HepG2 (cell line): ENCODE measurements at regions not wholly inside any gene's neighbourhood (a gene's known extent, or its start where the extent isn't known, plus 50 kb on each side); places are given as distances from the start of the nearest gene placed in this dataset.

Experiments
- ATAC-seq: fragments of 200-7000 bp; cut with Tn5 transposase; 3 replicates; pipeline ENCODE4 v1.9.1; 2020; ENCODE audit warnings: mild to moderate bottlenecking, moderate library complexity
- BruUV-seq: library from RNA; stranded (reverse); fragments of 400-500 nt; replicated peaks from 2 replicates; lab custom pipeline; 2021; lab: Mats Ljungman, UMichigan
- CTCF ChIA-PET: fragments of 300-600 bp; formaldehyde crosslinking; extraction: SDS; loops from one replicate; lab custom pipeline; 2021; ENCODE audit warnings: low total read pairs, inconsistent platforms, low intra/inter-chr PET ratio; lab: Yijun Ruan, JAX
- POLR2A ChIA-PET: fragments of 350-600 bp; sonication (Branson Sonifier 250); formaldehyde crosslinking; loops from one replicate; lab custom pipeline; 2020; ENCODE audit warnings: antibody characterized with exemption, inconsistent platforms; lab: Yijun Ruan, JAX
- DNase-seq: peaks from one replicate; pipeline ENCODE4 v3.0.0-alpha.2; 2015; ENCODE audit warnings: low spot score
- FAIRE-seq: peaks from 3 replicates; lab custom pipeline; 2011; peaks lifted over from hg19 to GRCh38; lab: Jason Lieb, UNC
- H2AFZ ChIP-seq: one replicate; pipeline ENCODE4 v1.6.1; 2011; ENCODE audit warnings: low read length, inconsistent platforms
- H3K27ac ChIP-seq: fragments of 300-600 bp; 3 replicates; pipeline ENCODE4 v1.8.0; 2011; ENCODE audit warnings: mixed run types, mild to moderate bottlenecking, mixed read lengths, low read length, inconsistent platforms; ENCODE audit not compliant: insufficient read depth; ENCODE audit errors: extremely low read length
- H3K27me3 ChIP-seq, 2 experiments: fragments of 200-600 bp in 1 of 2; 2 replicates in 1 of 2; 3 replicates in 1 of 2; pipeline versions ENCODE4 v1.6.0 to v1.8.0; 2011; ENCODE audit warnings: low read length in 2 of 2, mild to moderate bottlenecking in 2 of 2, moderate library complexity in 2 of 2, inconsistent platforms in 1 of 2; ENCODE audit not compliant: insufficient read depth in 2 of 2, control insufficient read depth in 1 of 2
- H3K36me3 ChIP-seq, 2 experiments: fragments of 200-600 bp in 1 of 2; replicated peaks in 1 of 2; 2 replicates in 1 of 2; 3 replicates in 1 of 2; pipeline versions ENCODE4 v1.5.1 to v1.8.0; 2011; ENCODE audit warnings: low read length in 2 of 2, inconsistent platforms in 1 of 2; ENCODE audit not compliant: insufficient read depth in 2 of 2, control insufficient read depth in 1 of 2
- H3K4me1 ChIP-seq: 2 replicates; pipeline ENCODE4 v1.5.1; 2012; ENCODE audit warnings: low read length, inconsistent platforms; ENCODE audit not compliant: insufficient read depth
- H3K4me2 ChIP-seq: 2 replicates; pipeline ENCODE4 v1.6.0; 2011; ENCODE audit warnings: low read depth, low read length, inconsistent platforms
- H3K4me3 ChIP-seq, 3 experiments: fragments of 200-600 bp in 1 of 3; sonication (generic), shearing (Covaris generic) in 1 of 3; replicated peaks in 1 of 3; 2 replicates each; pipeline ENCODE4 v1.5.1; 2011 to 2016; ENCODE audit warnings: low read length in 3 of 3, inconsistent platforms in 2 of 3, low read depth in 2 of 3, mild to moderate bottlenecking in 2 of 3, control low read depth in 1 of 3, mixed read lengths in 1 of 3; ENCODE audit not compliant: insufficient read depth in 1 of 3
- H3K79me2 ChIP-seq: one replicate; pipeline ENCODE4 v1.6.1; 2011; ENCODE audit warnings: low read length, inconsistent platforms; ENCODE audit not compliant: insufficient read depth
- H3K9ac ChIP-seq: 2 replicates; pipeline ENCODE4 v1.6.0; 2011; ENCODE audit warnings: mild to moderate bottlenecking, low read depth, low read length, inconsistent platforms; ENCODE audit not compliant: insufficient read depth
- H3K9me3 ChIP-seq: 2 replicates; pipeline ENCODE4 v1.5.1; 2012; ENCODE audit warnings: mild to moderate bottlenecking, low read length
- H4K20me1 ChIP-seq: 2 replicates; pipeline ENCODE4 v1.6.0; 2011; ENCODE audit warnings: inconsistent platforms, mild to moderate bottlenecking, low read length, moderate library complexity; ENCODE audit not compliant: insufficient read depth
- ATF6 ChIP-seq: sonication (generic); formaldehyde crosslinking; conservative IDR thresholded peaks from 2 replicates; pipeline ENCODE4 v1.4.0; 2020; ENCODE audit warnings: missing genetic modification reagents
- GTF3A ChIP-seq: sonication (generic); formaldehyde crosslinking; conservative IDR thresholded peaks from 2 replicates; pipeline ENCODE4 v1.4.0; 2020; ENCODE audit warnings: mild to moderate bottlenecking, missing genetic modification reagents
- KLF6 ChIP-seq: IDR thresholded peaks from 2 replicates; pipeline ENCODE4 v1.8.0; 2016; ENCODE audit warnings: missing biosample characterization, missing genetic modification reagents
- NFATC3 ChIP-seq: sonication (generic); formaldehyde crosslinking; IDR thresholded peaks from 2 replicates; pipeline ENCODE4 v1.5.1; 2020; ENCODE audit warnings: mild to moderate bottlenecking, missing genetic modification reagents
- STAG1 ChIP-seq: sonication (generic); formaldehyde crosslinking; IDR thresholded peaks from 2 replicates; pipeline ENCODE4 v1.4.0; 2020; ENCODE audit warnings: missing genetic modification reagents
- ZBTB10 ChIP-seq: sonication (generic); formaldehyde crosslinking; IDR thresholded peaks from 2 replicates; pipeline ENCODE4 v1.4.0; 2020; ENCODE audit warnings: missing genetic modification reagents, borderline replicate concordance
- ZBTB25 ChIP-seq: IDR thresholded peaks from 2 replicates; pipeline ENCODE4 v1.6.1; 2018; ENCODE audit warnings: missing genetic modification reagents
- ZNF430 ChIP-seq: sonication (generic); formaldehyde crosslinking; IDR thresholded peaks from 2 replicates; pipeline ENCODE4 v1.9.0; 2021; ENCODE audit warnings: mild to moderate bottlenecking, missing genetic modification reagents
- ZNF740 ChIP-seq: sonication (generic); formaldehyde crosslinking; IDR thresholded peaks from 2 replicates; pipeline ENCODE4 v1.4.0; 2020; ENCODE audit warnings: missing genetic modification reagents
- ZSCAN21 ChIP-seq: sonication (generic); formaldehyde crosslinking; IDR thresholded peaks from 2 replicates; pipeline ENCODE4 v1.8.0; 2022; ENCODE audit warnings: mild to moderate bottlenecking, missing genetic modification reagents, moderate library complexity, borderline replicate concordance
- WGBS: methylation state at CpG from one replicate; pipeline ENCODE4 v1.1.6; 2017; ENCODE audit warnings: low lambda C conversion rate; 5-methylcytosine and 5-hydroxymethylcytosine counted together
- in situ Hi-C: cut with HindIII; loops from 2 replicates; pipeline ENCODE4 v1.10.0; 2017; ENCODE audit warnings: low pct_unique_long_range_greater_than_20kb; ENCODE audit not compliant: extremely low pct_ligation_motif_present
- intact Hi-C: fragments of 100-400 bp; cut with micrococcal nuclease; formaldehyde crosslinking; loops from one replicate; pipeline ENCODE4 v1.10.0; 2022; ENCODE audit not compliant: unreplicated experiment
- TF ChIP-seq, protein P1 (sequence below): IDR thresholded peaks from 2 replicates; pipeline ENCODE4 v1.6.1; 2016; ENCODE audit warnings: low read depth, control low read depth

DNA sequence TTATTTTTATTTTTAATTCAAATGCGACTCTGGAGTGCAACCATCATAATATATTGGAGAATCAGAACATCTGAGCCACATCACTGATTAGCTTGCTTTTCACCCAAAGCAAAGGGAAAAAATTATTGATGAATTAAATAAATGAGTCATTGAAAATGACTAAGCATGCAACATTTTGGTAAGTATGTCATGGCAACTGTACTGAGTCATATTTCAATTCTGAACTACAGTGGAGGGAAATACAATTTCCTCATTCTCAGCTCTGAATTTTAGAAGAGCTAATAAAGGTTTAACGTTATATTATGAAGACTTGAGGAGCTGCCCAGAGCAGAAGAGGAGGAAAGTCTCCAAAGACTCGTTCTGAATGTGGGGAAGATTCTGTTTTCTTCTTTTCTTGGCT, 89.6 kb upstream of the CCDC68 start:
- Histone ChIP-seq H3K4me3 (no peak overlapping the region), H4K20me1 (no peaks in the 10 kb centered on the region), H3K36me3 (no peaks in the 10 kb centered on the region), H2AFZ (no peak overlapping the region), H3K27ac (no peak overlapping the region), H3K9ac (no peak overlapping the region), H3K27me3 (no peaks in the 10 kb centered on the region), H3K79me2 (no peaks in the 10 kb centered on the region), H3K4me1 (no peaks in the 10 kb centered on the region), H3K4me2 (no peak overlapping the region), H3K9me3 (no peaks in the 10 kb centered on the region)
- BruUV-seq = no TSS peak
- ChIA-PET POLR2A (no interaction called here), CTCF (no interaction called here)
- FAIRE-seq (no peak), DNase-seq (no peak), ATAC-seq (no peak)
- TF ChIP-seq ZNF430 = no peak
- TF ChIP-seq GTF3A = no peak
- no peak for TF ChIP-seq ZNF740
- no peak for TF ChIP-seq STAG1 (CRISPR knock-in tag)
- TF ChIP-seq ZSCAN21 (CRISPR knock-in tag) = no peak
- no peak for TF ChIP-seq ATF6 (CRISPR knock-in tag)
- no peak for TF ChIP-seq KLF6 (CRISPR knock-in tag)
- no peak for TF ChIP-seq NFATC3
- TF ChIP-seq ZBTB25 = no peak
- TF ChIP-seq, protein P1, sequence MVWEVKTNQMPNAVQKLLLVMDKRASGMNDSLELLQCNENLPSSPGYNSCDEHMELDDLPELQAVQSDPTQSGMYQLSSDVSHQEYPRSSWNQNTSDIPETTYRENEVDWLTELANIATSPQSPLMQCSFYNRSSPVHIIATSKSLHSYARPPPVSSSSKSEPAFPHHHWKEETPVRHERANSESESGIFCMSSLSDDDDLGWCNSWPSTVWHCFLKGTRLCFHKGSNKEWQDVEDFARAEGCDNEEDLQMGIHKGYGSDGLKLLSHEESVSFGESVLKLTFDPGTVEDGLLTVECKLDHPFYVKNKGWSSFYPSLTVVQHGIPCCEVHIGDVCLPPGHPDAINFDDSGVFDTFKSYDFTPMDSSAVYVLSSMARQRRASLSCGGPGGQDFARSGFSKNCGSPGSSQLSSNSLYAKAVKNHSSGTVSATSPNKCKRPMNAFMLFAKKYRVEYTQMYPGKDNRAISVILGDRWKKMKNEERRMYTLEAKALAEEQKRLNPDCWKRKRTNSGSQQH (CRISPR knock-in tag) = no peak
- TF ChIP-seq ZBTB10 (CRISPR knock-in tag) = no peak
- in situ Hi-C loops = no loop called here
- intact Hi-C loops = no loop called here
- 0% methylated on average over 3 of the region's 3 CpGs for WGBS
